ENCODE measurements at regions not wholly inside any gene's neighbourhood (a gene's known extent, or its start where the extent isn't known, plus 50 kb on each side); places are given as distances from the start of the nearest gene placed in this dataset.

GRCh38 chr15:31550211-31550977 is 223.8 kb downstream of the KLF13 start:
- no peaks in the 10 kb centered on the region for H3K79me2 ChIP-seq (ENCODE audit: insufficient read depth)
- peaks cover 9% of the 10 kb centered on the region for H3K4me1 ChIP-seq (ENCODE audit: insufficient read depth)
- no peak overlapping the region for H3K4me3 ChIP-seq
- no peaks in the 10 kb centered on the region for H3K9me2 ChIP-seq (ENCODE audit: insufficient read depth)
- H4K20me1 ChIP-seq (ENCODE audit: insufficient read depth): no peaks in the 10 kb centered on the region
- H2AFZ ChIP-seq: no peak overlapping the region
- no peaks in the 10 kb centered on the region for H3K27me3 ChIP-seq (replicated peaks; ENCODE audit: insufficient read depth)
- WGBS, 2 experiments (ENCODE audit: low coverage in 1 of 2, low lambda C conversion rate in 2 of 2, missing lambda C conversion rate in 2 of 2): 85 to 93% methylated on average over 8 of the region's 8 CpGs
- no peak overlapping the region for H3K4me2 ChIP-seq (ENCODE audit: unreplicated experiment)
- no peaks in the 10 kb centered on the region for H3F3A ChIP-seq (ENCODE audit: insufficient read depth)
- TF ChIP-seq EZH2phosphoT487 (IDR thresholded peaks at IDR 0.05; ENCODE audit: insufficient read depth, low read depth) (no peak), EZH2 (IDR thresholded peaks at IDR 0.05; ENCODE audit: insufficient read depth, poor library complexity, severe bottlenecking) (no peak)
- no peak overlapping the region for H3K27ac ChIP-seq
- H3K9me3 ChIP-seq (ENCODE audit: low read depth): no peaks in the 10 kb centered on the region
- no peak overlapping the region for H3K9ac ChIP-seq
- DNase-seq: no peak
- in situ Hi-C loops (cut with MboI): no loop called here
- no peaks in the 10 kb centered on the region for H3K36me3 ChIP-seq (ENCODE audit: low read depth)

- no peaks in the 10 kb centered on the region for H3K27me3 ChIP-seq (replicated peaks; ENCODE audit: insufficient read depth)
- no peak overlapping the region for H2AFZ ChIP-seq
- no peaks in the 10 kb centered on the region for H3F3A ChIP-seq (ENCODE audit: insufficient read depth)
- H3K4me3 ChIP-seq: no peak overlapping the region
- H3K9me3 ChIP-seq (ENCODE audit: low read depth): no peaks in the 10 kb centered on the region
- no peaks in the 10 kb centered on the region for H4K20me1 ChIP-seq (ENCODE audit: insufficient read depth)
- no peak for DNase-seq
- 52 to 59% methylated on average over 5 of the region's 5 CpGs for whole genome bisulfite sequencing, 2 experiments (ENCODE audit: low coverage in 1 of 2, low lambda C conversion rate in 2 of 2, missing lambda C conversion rate in 2 of 2)
- in situ Hi-C loops (cut with MboI): no loop called here
- no peaks in the 10 kb centered on the region for H3K9me2 ChIP-seq (ENCODE audit: insufficient read depth)
- peaks cover 9% of the 10 kb centered on the region for H3K4me1 ChIP-seq (ENCODE audit: insufficient read depth)
- no peak overlapping the region for H3K4me2 ChIP-seq (ENCODE audit: unreplicated experiment)
- no peak overlapping the region for H3K27ac ChIP-seq
- no peak overlapping the region for H3K9ac ChIP-seq
- no peaks in the 10 kb centered on the region for H3K79me2 ChIP-seq (ENCODE audit: insufficient read depth)
- TF ChIP-seq EZH2 (IDR thresholded peaks at IDR 0.05; ENCODE audit: insufficient read depth, poor library complexity, severe bottlenecking): no peak
- no peak for TF ChIP-seq EZH2phosphoT487 (IDR thresholded peaks at IDR 0.05; ENCODE audit: insufficient read depth, low read depth)
- H3K36me3 ChIP-seq (ENCODE audit: low read depth): no peaks in the 10 kb centered on the region
Measured at GRCh38 chr15:31551323-31551722, 224.7 kb downstream of the KLF13 start.

GRCh38 chr15:31552482-31553099 is 226.0 kb downstream of the KLF13 start:
- DNase-seq: peak; percentile 21
- H3K9ac ChIP-seq: no peak overlapping the region
- no peak overlapping the region for H2AFZ ChIP-seq
- no peak overlapping the region for H3K27ac ChIP-seq
- H3K9me3 ChIP-seq (ENCODE audit: low read depth): no peaks in the 10 kb centered on the region
- no peaks in the 10 kb centered on the region for H4K20me1 ChIP-seq (ENCODE audit: insufficient read depth)
- H3K4me3 ChIP-seq: no peak overlapping the region
- no peaks in the 10 kb centered on the region for H3K79me2 ChIP-seq (ENCODE audit: insufficient read depth)
- in situ Hi-C loops (cut with MboI): no loop called here
- H3K4me1 ChIP-seq (ENCODE audit: insufficient read depth): peaks cover 9% of the 10 kb centered on the region
- no peaks in the 10 kb centered on the region for H3K9me2 ChIP-seq (ENCODE audit: insufficient read depth)
- TF ChIP-seq EZH2phosphoT487 (IDR thresholded peaks at IDR 0.05; ENCODE audit: insufficient read depth, low read depth) (no peak), EZH2 (IDR thresholded peaks at IDR 0.05; ENCODE audit: insufficient read depth, poor library complexity, severe bottlenecking) (no peak)
- 84 to 85% methylated on average over 13 of the region's 13 CpGs for WGBS, 2 experiments (ENCODE audit: low coverage in 1 of 2, low lambda C conversion rate in 2 of 2, missing lambda C conversion rate in 2 of 2)
- no peaks in the 10 kb centered on the region for H3K27me3 ChIP-seq (replicated peaks; ENCODE audit: insufficient read depth)
- no peaks in the 10 kb centered on the region for H3K36me3 ChIP-seq (ENCODE audit: low read depth)
- no peaks in the 10 kb centered on the region for H3F3A ChIP-seq (ENCODE audit: insufficient read depth)
- H3K4me2 ChIP-seq (ENCODE audit: unreplicated experiment): no peak overlapping the region

- in situ Hi-C loops (cut with MboI): no loop called here
- DNase-seq: peak; percentile 94
- TF ChIP-seq EZH2phosphoT487 (IDR thresholded peaks at IDR 0.05; ENCODE audit: insufficient read depth, low read depth) (no peak), EZH2 (IDR thresholded peaks at IDR 0.05; ENCODE audit: insufficient read depth, poor library complexity, severe bottlenecking) (no peak)
- Histone ChIP-seq H4K20me1 (ENCODE audit: insufficient read depth) (no peaks in the 10 kb centered on the region), H3K79me2 (ENCODE audit: insufficient read depth) (no peaks in the 10 kb centered on the region), H3K9me2 (ENCODE audit: insufficient read depth) (no peaks in the 10 kb centered on the region), H3K27ac (peak overlapping the region; percentile 20; the same call in 1 of the 2 replicates), H3F3A (ENCODE audit: insufficient read depth) (no peaks in the 10 kb centered on the region), H3K9ac (no peak overlapping the region), H3K4me3 (no peak overlapping the region), H3K9me3 (ENCODE audit: low read depth) (no peaks in the 10 kb centered on the region), H2AFZ (peak overlapping the region; percentile 52), H3K27me3 (replicated peaks; ENCODE audit: insufficient read depth) (no peaks in the 10 kb centered on the region), H3K4me2 (ENCODE audit: unreplicated experiment) (no peak overlapping the region), H3K4me1 (ENCODE audit: insufficient read depth) (peaks cover 9% of the 10 kb centered on the region), H3K36me3 (ENCODE audit: low read depth) (no peaks in the 10 kb centered on the region)
- WGBS, 2 experiments (ENCODE audit: low coverage in 1 of 2, low lambda C conversion rate in 2 of 2, missing lambda C conversion rate in 2 of 2): 1 to 6% methylated on average over 8 of the region's 8 CpGs
Measured at GRCh38 chr15:31554261-31554660, 227.6 kb downstream of the KLF13 start.

All from GM23248 (cell line).